PC-3 (cell line): ENCODE measurements at regions not wholly inside any gene's neighbourhood (a gene's known extent, or its start where the extent isn't known, plus 50 kb on each side); places are given as distances from the start of the nearest gene placed in this dataset.

ENCODE experiments used
- EZH2phosphoT487 ChIP-seq: fragments of 300-600 bp; sonication (generic); IDR thresholded peaks from 2 replicates; pipeline ENCODE4 v1.6.1; 2018; ENCODE audit warnings: mild to moderate bottlenecking, antibody characterized with exemption, low read length, borderline replicate concordance
- TF ChIP-seq, protein P1 (sequence below): fragments of 300-600 bp; sonication (generic); conservative IDR thresholded peaks from 2 replicates; pipeline ENCODE4 v1.5.1; 2017; ENCODE audit warnings: antibody characterized with exemption, low read depth, mild to moderate bottlenecking, low read length

DNA sequence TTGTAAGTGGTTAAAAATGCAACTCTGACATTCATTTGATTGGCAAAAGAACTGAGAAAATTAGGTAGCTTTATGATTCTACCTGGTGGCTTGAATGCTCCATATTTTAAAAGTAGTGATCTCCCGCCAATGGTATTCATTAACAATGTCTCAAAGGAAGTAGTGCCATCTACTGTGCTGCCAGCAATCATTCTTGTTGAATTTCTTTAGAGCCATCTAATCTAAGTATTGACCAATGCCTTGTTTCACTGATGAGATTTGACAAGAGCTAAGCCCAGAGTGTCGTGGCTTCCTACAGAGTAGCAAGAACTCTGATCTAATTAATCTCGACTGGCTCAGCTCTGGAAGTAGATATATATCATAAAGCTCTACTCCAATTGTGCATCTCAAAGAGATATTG, 696.7 kb downstream of the C6orf118 start:
- TF ChIP-seq, protein P1, sequence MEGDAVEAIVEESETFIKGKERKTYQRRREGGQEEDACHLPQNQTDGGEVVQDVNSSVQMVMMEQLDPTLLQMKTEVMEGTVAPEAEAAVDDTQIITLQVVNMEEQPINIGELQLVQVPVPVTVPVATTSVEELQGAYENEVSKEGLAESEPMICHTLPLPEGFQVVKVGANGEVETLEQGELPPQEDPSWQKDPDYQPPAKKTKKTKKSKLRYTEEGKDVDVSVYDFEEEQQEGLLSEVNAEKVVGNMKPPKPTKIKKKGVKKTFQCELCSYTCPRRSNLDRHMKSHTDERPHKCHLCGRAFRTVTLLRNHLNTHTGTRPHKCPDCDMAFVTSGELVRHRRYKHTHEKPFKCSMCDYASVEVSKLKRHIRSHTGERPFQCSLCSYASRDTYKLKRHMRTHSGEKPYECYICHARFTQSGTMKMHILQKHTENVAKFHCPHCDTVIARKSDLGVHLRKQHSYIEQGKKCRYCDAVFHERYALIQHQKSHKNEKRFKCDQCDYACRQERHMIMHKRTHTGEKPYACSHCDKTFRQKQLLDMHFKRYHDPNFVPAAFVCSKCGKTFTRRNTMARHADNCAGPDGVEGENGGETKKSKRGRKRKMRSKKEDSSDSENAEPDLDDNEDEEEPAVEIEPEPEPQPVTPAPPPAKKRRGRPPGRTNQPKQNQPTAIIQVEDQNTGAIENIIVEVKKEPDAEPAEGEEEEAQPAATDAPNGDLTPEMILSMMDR, result no peak
- TF ChIP-seq EZH2phosphoT487, result no peak
